ENCODE measurements at regions not wholly inside any gene's neighbourhood (a gene's known extent, or its start where the extent isn't known, plus 50 kb on each side); places are given as distances from the start of the nearest gene placed in this dataset.

- ChIA-PET CTCF (no interaction called here), POLR2A (no interaction called here)
- H3K9me3 ChIP-seq (ENCODE audit: low read length): no peaks in the 10 kb centered on the region
- no peaks in the 10 kb centered on the region for H3K36me3 ChIP-seq (ENCODE audit: insufficient read depth, low read length)
- no peak overlapping the region for H3K4me3 ChIP-seq (ENCODE audit: low read length)
- H3K27ac ChIP-seq (ENCODE audit: low read depth, low read length): no peak overlapping the region
- Mint-ChIP-seq H3K27me3 (peaks cover 6% of the 10 kb centered on the region in 2 donors), H3K4me3 (no peak overlapping the region), H3K9me3 (no peaks in the 10 kb centered on the region), H3K27ac (no peak overlapping the region), H3K4me1 (no peaks in the 10 kb centered on the region), H3K36me3 (no peaks in the 10 kb centered on the region)
- no peaks in the 10 kb centered on the region for H3K27me3 ChIP-seq (ENCODE audit: insufficient read depth, low read length, poor library complexity, severe bottlenecking)
- H3K4me1 ChIP-seq (ENCODE audit: insufficient read depth, low read length): no peaks in the 10 kb centered on the region
- no peak for DNase-seq
Observed at GRCh38 chr5:82799361-82800077, 277.7 kb downstream of the TMEM167A start.

DNA sequence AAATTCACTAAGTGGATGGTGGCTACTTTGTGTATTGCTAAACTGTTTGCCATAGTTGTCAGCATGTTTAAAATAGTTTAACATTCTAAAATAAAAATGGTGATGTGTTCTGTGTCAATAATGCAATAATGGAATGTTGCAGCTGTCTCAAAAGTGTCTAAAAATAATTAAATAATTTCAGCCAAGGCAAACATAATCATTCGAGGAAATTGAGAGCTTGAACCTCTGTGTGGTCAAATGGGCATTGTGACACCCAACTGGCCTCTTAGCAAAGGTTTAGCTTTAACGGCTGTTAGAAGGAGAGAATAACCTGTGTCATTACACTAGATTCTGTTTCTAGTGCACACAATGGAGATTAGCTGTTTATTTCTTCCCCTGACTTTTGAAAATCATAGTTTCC lies 278.5 kb downstream of the TMEM167A start:
- CTCF ChIA-PET: no interaction called here
- Mint-ChIP-seq H3K27me3 (peaks cover 8 to 9% of the 10 kb centered on the region in 2 donors), H3K4me1 (no peaks in the 10 kb centered on the region), H3K4me3 (no peak overlapping the region), H3K27ac (no peak overlapping the region), H3K9me3 (no peaks in the 10 kb centered on the region), H3K36me3 (no peaks in the 10 kb centered on the region)
- H3K36me3 ChIP-seq (ENCODE audit: insufficient read depth, low read length): no peaks in the 10 kb centered on the region
- H3K4me1 ChIP-seq (ENCODE audit: insufficient read depth, low read length): no peaks in the 10 kb centered on the region
- no peak for DNase-seq
- H3K9me3 ChIP-seq (ENCODE audit: low read length): no peaks in the 10 kb centered on the region
- no peak overlapping the region for H3K4me3 ChIP-seq (ENCODE audit: low read length)
- no peak overlapping the region for H3K27ac ChIP-seq (ENCODE audit: low read depth, low read length)
- POLR2A ChIA-PET: no interaction called here
- no peaks in the 10 kb centered on the region for H3K27me3 ChIP-seq (ENCODE audit: insufficient read depth, low read length, poor library complexity, severe bottlenecking)

GRCh38 chr5:82796643-82797416 lies 280.4 kb downstream of the TMEM167A start:
- no peaks in the 10 kb centered on the region for H3K27me3 ChIP-seq (ENCODE audit: insufficient read depth, low read length, poor library complexity, severe bottlenecking)
- no peaks in the 10 kb centered on the region for H3K36me3 Mint-ChIP-seq
- H3K9me3 Mint-ChIP-seq: no peaks in the 10 kb centered on the region
- ChIA-PET POLR2A (no interaction called here), CTCF (interaction anchor here (3.9 kb wide), 1 partner anchor 446 kb away, joined by 13 read pairs; no protein-coding TSS in a partner anchor)
- no peaks in the 10 kb centered on the region for H3K9me3 ChIP-seq (ENCODE audit: low read length)
- no peak overlapping the region for H3K4me3 Mint-ChIP-seq
- H3K4me1 Mint-ChIP-seq: no peaks in the 10 kb centered on the region
- H3K27me3 Mint-ChIP-seq: peaks cover 8 to 9% of the 10 kb centered on the region in 2 donors
- no peaks in the 10 kb centered on the region for H3K36me3 ChIP-seq (ENCODE audit: insufficient read depth, low read length)
- H3K27ac ChIP-seq (ENCODE audit: low read depth, low read length): no peak overlapping the region
- no peak overlapping the region for H3K27ac Mint-ChIP-seq
- H3K4me1 ChIP-seq (ENCODE audit: insufficient read depth, low read length): no peaks in the 10 kb centered on the region
- H3K4me3 ChIP-seq (ENCODE audit: low read length): no peak overlapping the region
- no peak for DNase-seq

GRCh38 chr5:82794876-82795275 lies 282.3 kb downstream of the TMEM167A start:
- H3K27me3 Mint-ChIP-seq: peaks cover 8 to 9% of the 10 kb centered on the region in 2 donors
- no peaks in the 10 kb centered on the region for H3K36me3 Mint-ChIP-seq
- POLR2A ChIA-PET: no interaction called here

DNA sequence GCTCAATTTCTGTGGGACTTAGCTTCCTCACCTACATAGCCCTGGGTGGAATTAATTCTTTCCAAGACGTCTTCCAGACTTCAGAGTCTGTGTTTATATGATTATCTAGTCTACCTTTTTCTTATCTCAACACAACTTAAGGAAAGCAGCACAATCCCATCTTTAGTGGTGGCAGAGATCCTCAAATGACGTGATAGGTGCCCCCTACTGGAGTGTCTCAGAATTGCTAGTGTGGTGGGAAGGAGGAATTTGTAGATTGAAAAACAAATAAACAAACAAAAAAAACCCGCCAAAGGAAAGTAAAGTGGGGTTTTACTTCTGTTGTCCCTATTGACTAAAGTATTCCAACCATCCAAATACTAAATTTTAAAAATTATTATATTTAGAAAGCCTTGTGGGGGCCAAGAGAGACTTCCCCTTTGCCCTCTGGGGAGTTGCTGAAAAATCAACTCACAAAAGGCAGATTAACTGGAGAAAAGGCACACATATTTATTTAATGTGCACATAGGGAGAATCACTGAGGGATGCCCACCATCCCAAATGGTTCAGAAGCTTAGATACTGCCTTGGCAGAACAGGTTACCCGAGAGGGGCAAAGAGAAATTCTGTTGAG lies 283.3 kb downstream of the TMEM167A start:
- H3K4me1 ChIP-seq (ENCODE audit: insufficient read depth, low read length): no peaks in the 10 kb centered on the region
- H3K9me3 ChIP-seq (ENCODE audit: low read length): no peaks in the 10 kb centered on the region
- H3K27ac Mint-ChIP-seq: peak overlapping the region in 1 of 8 donors; percentile 32
- no peak overlapping the region for H3K4me3 ChIP-seq (ENCODE audit: low read length)
- H3K4me3 Mint-ChIP-seq: no peak overlapping the region
- H3K36me3 Mint-ChIP-seq: no peaks in the 10 kb centered on the region
- H3K9me3 Mint-ChIP-seq: no peaks in the 10 kb centered on the region
- ChIA-PET CTCF (interaction anchor here (1.3 to 3.9 kb wide), 2 partner anchors 439 to 443 kb away, joined by 5 to 13 read pairs; no protein-coding TSS in a partner anchor), POLR2A (no interaction called here)
- no peaks in the 10 kb centered on the region for H3K36me3 ChIP-seq (ENCODE audit: insufficient read depth, low read length)
- no peaks in the 10 kb centered on the region for H3K27me3 ChIP-seq (ENCODE audit: insufficient read depth, low read length, poor library complexity, severe bottlenecking)
- H3K27me3 Mint-ChIP-seq: peaks cover 8 to 9% of the 10 kb centered on the region in 2 donors
- DNase-seq: peak in 4 of 5 donors; percentile 3 to 18 (median 10)
- no peak overlapping the region for H3K27ac ChIP-seq (ENCODE audit: low read depth, low read length)
- H3K4me1 Mint-ChIP-seq: no peaks in the 10 kb centered on the region

More at GRCh38 chr5:82794876-82795275, 282.3 kb downstream of the TMEM167A start:
- Mint-ChIP-seq H3K27ac (no peak overlapping the region), H3K4me1 (no peaks in the 10 kb centered on the region), H3K9me3 (no peaks in the 10 kb centered on the region), H3K4me3 (no peak overlapping the region)
- no peaks in the 10 kb centered on the region for H3K36me3 ChIP-seq (ENCODE audit: insufficient read depth, low read length)
- H3K27me3 ChIP-seq (ENCODE audit: insufficient read depth, low read length, poor library complexity, severe bottlenecking): no peaks in the 10 kb centered on the region
- H3K9me3 ChIP-seq (ENCODE audit: low read length): no peaks in the 10 kb centered on the region
- H3K4me3 ChIP-seq (ENCODE audit: low read length): no peak overlapping the region
- CTCF ChIA-PET: interaction anchor here (3.9 kb wide), 1 partner anchor 444 kb away, joined by 13 read pairs; no protein-coding TSS in a partner anchor
- no peaks in the 10 kb centered on the region for H3K4me1 ChIP-seq (ENCODE audit: insufficient read depth, low read length)
- H3K27ac ChIP-seq (ENCODE audit: low read depth, low read length): no peak overlapping the region
- DNase-seq: no peak

DNA sequence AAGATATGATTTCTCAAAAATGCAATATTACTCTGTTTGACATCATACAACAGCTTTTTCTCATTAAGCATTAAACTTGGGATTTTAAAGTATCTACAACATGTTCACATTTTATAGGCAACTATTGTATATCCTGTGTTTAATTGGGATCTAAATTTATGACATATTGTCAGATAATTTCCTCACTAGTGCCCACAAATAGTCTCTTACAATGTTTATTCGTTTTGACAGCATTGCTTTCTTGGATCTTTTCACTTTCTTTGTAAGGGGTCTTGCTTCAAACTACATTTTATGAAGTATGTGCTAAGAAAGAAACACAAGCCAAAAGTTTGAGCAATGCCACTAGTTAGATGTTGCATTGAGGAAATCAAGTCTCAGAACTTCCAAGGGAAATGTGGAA lies 285.1 kb downstream of the TMEM167A start:
- DNase-seq: no peak
- CTCF ChIA-PET: no interaction called here
- Histone ChIP-seq H3K36me3 (ENCODE audit: insufficient read depth, low read length) (no peaks in the 10 kb centered on the region), H3K27me3 (ENCODE audit: insufficient read depth, low read length, poor library complexity, severe bottlenecking) (no peaks in the 10 kb centered on the region), H3K4me3 (ENCODE audit: low read length) (no peak overlapping the region), H3K9me3 (ENCODE audit: low read length) (no peaks in the 10 kb centered on the region), H3K4me1 (ENCODE audit: insufficient read depth, low read length) (no peaks in the 10 kb centered on the region), H3K27ac (ENCODE audit: low read depth, low read length) (no peak overlapping the region)
- no peaks in the 10 kb centered on the region for H3K36me3 Mint-ChIP-seq
- peaks cover 8 to 9% of the 10 kb centered on the region in 2 donors for H3K27me3 Mint-ChIP-seq
- no peak overlapping the region for H3K4me3 Mint-ChIP-seq
- H3K9me3 Mint-ChIP-seq: no peaks in the 10 kb centered on the region
- H3K4me1 Mint-ChIP-seq: no peaks in the 10 kb centered on the region
- H3K27ac Mint-ChIP-seq: no peak overlapping the region
- POLR2A ChIA-PET: no interaction called here

DNA sequence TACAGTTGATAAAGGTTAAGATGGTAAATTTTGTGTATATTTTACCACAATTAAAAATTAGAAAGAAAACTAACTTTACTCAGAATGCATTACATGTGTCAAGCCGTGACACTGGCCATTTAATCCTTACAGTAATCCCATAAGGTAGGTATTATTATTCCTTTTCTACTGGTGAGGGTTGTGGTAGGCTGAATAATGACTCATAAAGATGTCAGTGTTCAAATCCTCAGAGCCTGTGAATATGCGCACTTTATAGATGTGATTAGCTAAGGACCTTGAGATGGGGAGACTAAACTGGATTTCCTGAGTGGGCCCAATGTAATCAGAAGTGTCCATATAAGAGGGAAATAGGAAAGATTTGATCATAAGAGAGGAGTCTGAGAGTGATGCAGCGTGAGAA lies 288.1 kb downstream of the TMEM167A start:
- Mint-ChIP-seq H3K9me3 (no peaks in the 10 kb centered on the region), H3K4me1 (no peaks in the 10 kb centered on the region), H3K4me3 (no peak overlapping the region), H3K27ac (no peak overlapping the region), H3K27me3 (peaks cover 0 to 1% of the 10 kb centered on the region in 2 donors), H3K36me3 (no peaks in the 10 kb centered on the region)
- DNase-seq: no peak
- Histone ChIP-seq H3K27me3 (ENCODE audit: insufficient read depth, low read length, poor library complexity, severe bottlenecking) (no peaks in the 10 kb centered on the region), H3K27ac (ENCODE audit: low read depth, low read length) (no peak overlapping the region), H3K36me3 (ENCODE audit: insufficient read depth, low read length) (no peaks in the 10 kb centered on the region), H3K9me3 (ENCODE audit: low read length) (no peaks in the 10 kb centered on the region), H3K4me1 (ENCODE audit: insufficient read depth, low read length) (no peaks in the 10 kb centered on the region), H3K4me3 (ENCODE audit: low read length) (no peak overlapping the region)
- ChIA-PET CTCF (no interaction called here), POLR2A (no interaction called here)

- Histone ChIP-seq H3K27ac (ENCODE audit: low read depth, low read length) (no peak overlapping the region), H3K4me1 (ENCODE audit: insufficient read depth, low read length) (no peaks in the 10 kb centered on the region), H3K9me3 (ENCODE audit: low read length) (no peaks in the 10 kb centered on the region), H3K4me3 (ENCODE audit: low read length) (no peak overlapping the region), H3K36me3 (ENCODE audit: insufficient read depth, low read length) (no peaks in the 10 kb centered on the region), H3K27me3 (ENCODE audit: insufficient read depth, low read length, poor library complexity, severe bottlenecking) (no peaks in the 10 kb centered on the region)
- Mint-ChIP-seq H3K27me3 (peaks cover 0 to 3% of the 10 kb centered on the region in 2 donors), H3K9me3 (no peaks in the 10 kb centered on the region), H3K36me3 (no peaks in the 10 kb centered on the region), H3K27ac (no peak overlapping the region), H3K4me3 (no peak overlapping the region), H3K4me1 (no peaks in the 10 kb centered on the region)
- no peak for DNase-seq
- POLR2A ChIA-PET: no interaction called here
- CTCF ChIA-PET: no interaction called here
Observed at GRCh38 chr5:82786748-82787147, 290.4 kb downstream of the TMEM167A start.

Measured in CD8-positive, alpha-beta memory T cell (primary cell).